Adrenal gland (tissue), 9 donors: ENCODE measurements at regions not wholly inside any gene's neighbourhood (a gene's known extent, or its start where the extent isn't known, plus 50 kb on each side); places are given as distances from the start of the nearest gene placed in this dataset.

Experiments
- DNase-seq, 7 donors: peaks; one replicate each; pipeline ENCODE4 v3.0.0-alpha.2; 2019 to 2020
- H3K27ac ChIP-seq, 5 donors: fragments of 200-600 bp; sonication (generic) in 4 of 5; 1 replicate in 3 of 5; 2 replicates in 2 of 5; pipeline versions ENCODE4 v1.5.1 to v1.8.0; 2016 to 2020; ENCODE audit warnings: mild to moderate bottlenecking in 1 of 5
- H3K27me3 ChIP-seq: fragments of 200-600 bp; 2 replicates; pipeline ENCODE4 v1.8.0; 2021
- H3K36me3 ChIP-seq, 2 donors: fragments of 200-600 bp; replicated peaks in 1 of 2; 1 replicate in 1 of 2; 2 replicates in 1 of 2; pipeline versions ENCODE4 v1.5.1 to v1.8.0; 2018 to 2022
- H3K4me1 ChIP-seq, 2 donors: fragments of 200-600 bp; replicated peaks in 1 of 2; 1 replicate in 1 of 2; 2 replicates in 1 of 2; pipeline versions ENCODE4 v1.5.1 to v1.8.0; 2018 to 2021
- H3K4me3 ChIP-seq, 4 donors: fragments of 200-600 bp; sonication (generic) in 3 of 4; one replicate each; pipeline ENCODE4 v1.5.1; 2016 to 2018
- H3K9me3 ChIP-seq, 3 donors: fragments of 200-600 bp; sonication (generic) in 1 of 3; replicated peaks in 1 of 3; 1 replicate in 2 of 3; 2 replicates in 1 of 3; pipeline versions ENCODE4 v1.5.1 to v1.8.0; 2016 to 2021
- POLR2A ChIP-seq, 2 donors: fragments of 450-650 bp; IDR thresholded peaks; one replicate each; pipeline ENCODE4 v1.6.1; 2017; ENCODE audit warnings: antibody characterized with exemption in 2 of 2, mild to moderate bottlenecking in 2 of 2, moderate library complexity in 1 of 2
- WGBS, 4 donors: extraction: QIAGEN DNeasy Blood & Tissue Kit in 2 of 4; methylation state at CpG; one replicate each; pipeline versions ENCODE4 v1.1.5 to v1.1.7; 2013 to 2017; 5-methylcytosine and 5-hydroxymethylcytosine counted together
- intact Hi-C, 2 donors: fragments of 100-400 bp; cut with DNase I; formaldehyde crosslinking; loops; one replicate each; pipeline versions ENCODE4 v1.14.1 to v1.15.0; 2022 to 2023
- TF ChIP-seq, protein P1 (sequence below), 6 experiments: fragments of 450-650 bp in 4 of 6; fragments of 200-600 bp in 2 of 6; sonication (generic) in 1 of 6; IDR thresholded peaks; 1 replicate in 5 of 6; 2 replicates in 1 of 6; pipeline versions ENCODE4 v1.5.1 to v1.8.0; 2016 to 2021; ENCODE audit warnings: antibody characterized with exemption in 6 of 6, mild to moderate bottlenecking in 2 of 6, moderate library complexity in 1 of 6
- donor health status: healthy with polysubstance abuse.
- donor health status: Bipolar disorder and iron deficiency.
- donor health status: DM: yes; HTN: yes; CAD: no.
- donor health status: DM: no; HTN: no; CAD: no.
- donor health status: DM: no; HTN: no; CAD: no.

GRCh38 chr9:110068212-110068611 lies 139.7 kb downstream of the C9orf152 start:
- Histone ChIP-seq H3K4me3 (no peak overlapping the region), H3K27me3 (no peaks in the 10 kb centered on the region), H3K9me3 (no peaks in the 10 kb centered on the region), H3K4me1 (peaks cover 0 to 45% of the 10 kb centered on the region in 2 donors), H3K27ac (no peak overlapping the region), H3K36me3 (no peaks in the 10 kb centered on the region)
- no peak for DNase-seq
- intact Hi-C loops, result no loop called here
- TF ChIP-seq, protein P1, sequence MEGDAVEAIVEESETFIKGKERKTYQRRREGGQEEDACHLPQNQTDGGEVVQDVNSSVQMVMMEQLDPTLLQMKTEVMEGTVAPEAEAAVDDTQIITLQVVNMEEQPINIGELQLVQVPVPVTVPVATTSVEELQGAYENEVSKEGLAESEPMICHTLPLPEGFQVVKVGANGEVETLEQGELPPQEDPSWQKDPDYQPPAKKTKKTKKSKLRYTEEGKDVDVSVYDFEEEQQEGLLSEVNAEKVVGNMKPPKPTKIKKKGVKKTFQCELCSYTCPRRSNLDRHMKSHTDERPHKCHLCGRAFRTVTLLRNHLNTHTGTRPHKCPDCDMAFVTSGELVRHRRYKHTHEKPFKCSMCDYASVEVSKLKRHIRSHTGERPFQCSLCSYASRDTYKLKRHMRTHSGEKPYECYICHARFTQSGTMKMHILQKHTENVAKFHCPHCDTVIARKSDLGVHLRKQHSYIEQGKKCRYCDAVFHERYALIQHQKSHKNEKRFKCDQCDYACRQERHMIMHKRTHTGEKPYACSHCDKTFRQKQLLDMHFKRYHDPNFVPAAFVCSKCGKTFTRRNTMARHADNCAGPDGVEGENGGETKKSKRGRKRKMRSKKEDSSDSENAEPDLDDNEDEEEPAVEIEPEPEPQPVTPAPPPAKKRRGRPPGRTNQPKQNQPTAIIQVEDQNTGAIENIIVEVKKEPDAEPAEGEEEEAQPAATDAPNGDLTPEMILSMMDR (IDR thresholded peaks at IDR 0.05), result no peak
- no peak for TF ChIP-seq POLR2A (IDR thresholded peaks at IDR 0.05)

DNA sequence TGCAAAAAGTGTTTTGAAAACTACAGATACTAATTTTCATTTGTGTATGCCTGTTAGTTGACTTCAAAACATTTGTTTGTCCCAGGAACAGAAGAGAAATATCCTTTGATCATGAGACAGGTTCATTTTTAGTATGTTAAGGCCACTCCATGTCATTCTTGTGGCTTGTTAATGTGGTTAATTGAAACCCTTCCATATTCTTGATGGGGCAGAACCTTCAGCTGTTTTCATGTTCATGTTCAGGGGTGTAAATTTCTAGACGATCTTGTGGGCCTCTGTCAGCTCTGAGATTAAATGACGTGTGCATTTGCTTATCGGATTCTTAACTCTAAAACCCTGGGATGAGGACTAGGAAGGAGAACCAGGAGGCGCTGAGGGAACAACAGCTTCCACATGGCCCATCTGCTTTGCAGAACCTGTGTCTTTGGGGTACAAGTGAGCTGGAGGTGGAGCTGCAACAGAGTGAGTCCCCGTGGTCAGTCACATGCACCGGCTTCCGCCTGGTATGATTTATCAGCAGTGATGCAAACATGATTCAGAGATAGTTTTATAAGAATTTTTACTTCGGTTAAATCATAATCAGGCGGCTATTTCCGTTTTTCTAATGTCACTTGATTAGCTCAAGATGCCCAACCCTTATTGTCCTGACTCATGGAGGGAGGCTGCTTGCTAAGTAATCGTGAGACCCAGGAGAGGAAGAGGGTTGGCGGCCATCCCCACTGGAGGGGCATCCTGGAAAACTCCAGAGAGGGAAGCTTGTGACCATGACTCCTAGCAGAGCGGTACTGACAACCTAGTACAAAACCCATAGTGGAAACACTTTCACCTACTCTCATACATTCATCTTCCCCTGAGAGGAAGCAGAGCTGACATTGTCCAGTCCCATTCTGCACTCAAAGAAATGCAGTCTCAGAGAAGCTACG lies 138.4 kb downstream of the C9orf152 start:
- WGBS, 4 donors, result 39 to 59% (median 47%) methylated on average over 14 of the region's 14 CpGs
- Histone ChIP-seq H3K27ac (peak overlapping the region in 3 of 5 donors; percentile 38 to 75 (median 39)), H3K4me1 (peaks cover 0 to 40% of the 10 kb centered on the region in 2 donors), H3K9me3 (no peaks in the 10 kb centered on the region), H3K36me3 (no peaks in the 10 kb centered on the region), H3K27me3 (no peaks in the 10 kb centered on the region), H3K4me3 (no peak overlapping the region)
- TF ChIP-seq, protein P1 (IDR thresholded peaks at IDR 0.05), result no peak
- no peak for TF ChIP-seq POLR2A (IDR thresholded peaks at IDR 0.05)
- intact Hi-C loops, result no loop called here
- peak in 6 of 7 donors; percentile 38 to 70 (median 60) for DNase-seq

DNA sequence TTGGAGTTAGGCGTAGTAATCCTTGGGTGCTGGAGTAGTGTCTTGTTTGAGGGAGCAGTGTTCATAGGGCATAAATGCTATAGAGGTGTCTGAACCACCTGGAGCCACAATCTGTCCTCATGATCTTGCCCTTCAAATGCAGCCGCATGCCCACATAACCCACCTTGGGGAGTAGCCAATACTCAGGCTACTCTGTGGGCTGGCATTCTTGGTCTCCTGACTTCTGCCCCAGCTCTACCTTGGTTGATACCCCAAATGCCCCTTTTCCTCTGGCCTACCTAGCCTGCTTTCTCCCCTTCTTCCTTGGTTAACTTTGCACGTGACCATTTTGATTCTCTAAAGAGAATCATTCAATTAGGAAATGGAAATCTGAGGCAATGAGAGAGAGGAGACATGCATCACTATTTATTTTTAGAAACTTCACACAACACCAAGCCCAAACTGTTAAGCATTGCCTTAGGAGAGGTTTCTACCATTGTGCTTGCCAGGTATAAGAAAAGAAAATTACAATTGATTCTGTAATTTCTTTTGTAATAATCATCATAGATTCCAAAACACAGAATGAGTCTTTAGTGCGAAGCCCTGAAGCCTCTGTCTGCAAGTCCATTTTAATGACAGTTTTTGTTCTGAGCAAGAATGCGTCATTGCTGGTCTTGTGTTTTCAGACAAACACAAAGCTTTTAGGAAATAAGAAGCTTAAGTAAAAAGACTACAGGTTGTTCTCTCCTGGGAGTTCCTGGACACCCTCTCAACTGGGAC lies 135.2 kb downstream of the C9orf152 start:
- no peak overlapping the region for H3K27ac ChIP-seq
- intact Hi-C loops, result no loop called here

More for the DNA sequence above, 135.2 kb downstream of the C9orf152 start:
- H3K27me3 ChIP-seq, result no peaks in the 10 kb centered on the region
- H3K4me1 ChIP-seq, result peaks cover 0 to 12% of the 10 kb centered on the region in 2 donors
- DNase-seq, result no peak
- H3K9me3 ChIP-seq, result no peaks in the 10 kb centered on the region
- no peak overlapping the region for H3K4me3 ChIP-seq
- no peaks in the 10 kb centered on the region for H3K36me3 ChIP-seq
- 82 to 93% (median 87%) methylated on average over 5 of the region's 5 CpGs for WGBS, 4 donors
- TF ChIP-seq, protein P1 (IDR thresholded peaks at IDR 0.05), result no peak
- TF ChIP-seq POLR2A (IDR thresholded peaks at IDR 0.05), result no peak
